ENCODE measurements at regions not wholly inside any gene's neighbourhood (a gene's known extent, or its start where the extent isn't known, plus 50 kb on each side); places are given as distances from the start of the nearest gene placed in this dataset.
A peak's percentile ranks its signal among the peaks of the same experiment; 100 is the strongest.

- TF ChIP-seq CTCF (IDR thresholded peaks at IDR 0.05; ENCODE audit: insufficient read depth, low read depth, low read length, missing control alignments) = no peak
- DNase-seq (ENCODE audit: low read depth) = peak; percentile 38
- H3K4me3 ChIP-seq (ENCODE audit: low read depth, low read length) = no peak overlapping the region
These were observed 242.0 kb downstream of the HAUS1 start for GRCh38 chr18:46346213-46346612.

- TF ChIP-seq CTCF (IDR thresholded peaks at IDR 0.05; ENCODE audit: insufficient read depth, low read depth, low read length, missing control alignments) = no peak
- no peak for DNase-seq (ENCODE audit: low read depth)
- H3K4me3 ChIP-seq (ENCODE audit: low read depth, low read length) = no peak overlapping the region
These were observed 242.9 kb downstream of the HAUS1 start for GRCh38 chr18:46346896-46347630.

GRCh38 chr18:46350598-46351159 is 246.5 kb downstream of the HAUS1 start:
- DNase-seq (ENCODE audit: low read depth) = no peak
- no peak for TF ChIP-seq CTCF (IDR thresholded peaks at IDR 0.05; ENCODE audit: insufficient read depth, low read depth, low read length, missing control alignments)
- H3K4me3 ChIP-seq (ENCODE audit: low read depth, low read length) = no peak overlapping the region

- no peak for DNase-seq (ENCODE audit: low read depth)
- TF ChIP-seq CTCF (IDR thresholded peaks at IDR 0.05; ENCODE audit: insufficient read depth, low read depth, low read length, missing control alignments) = no peak
- H3K4me3 ChIP-seq (ENCODE audit: low read depth, low read length) = no peak overlapping the region
These were observed 248.5 kb downstream of the HAUS1 start for GRCh38 chr18:46352520-46353250.

- H3K4me3 ChIP-seq (ENCODE audit: low read depth, low read length) = no peak overlapping the region
- DNase-seq (ENCODE audit: low read depth) = no peak
- TF ChIP-seq CTCF (IDR thresholded peaks at IDR 0.05; ENCODE audit: insufficient read depth, low read depth, low read length, missing control alignments) = no peak
These were observed 249.3 kb downstream of the HAUS1 start for GRCh38 chr18:46353460-46353859.

- no peak overlapping the region for H3K4me3 ChIP-seq (ENCODE audit: low read depth, low read length)
- no peak for DNase-seq (ENCODE audit: low read depth)
- TF ChIP-seq CTCF (IDR thresholded peaks at IDR 0.05; ENCODE audit: insufficient read depth, low read depth, low read length, missing control alignments) = no peak
These were observed 252.3 kb downstream of the HAUS1 start for GRCh38 chr18:46356278-46357033.
